HG03442 (cell line): ENCODE measurements at regions not wholly inside any gene's neighbourhood (a gene's known extent, or its start where the extent isn't known, plus 50 kb on each side); places are given as distances from the start of the nearest gene placed in this dataset.

ENCODE experiments used
- ATAC-seq: cut with Tn5 transposase; IDR thresholded peaks from one replicate; pipeline ENCODE4 v1.9.1; 2021; ENCODE audit warnings: mild to moderate bottlenecking, moderate library complexity; ENCODE audit not compliant: unreplicated experiment

- no peak for ATAC-seq
Observed at GRCh38 chr12:45665941-45666340, 63.6 kb upstream of the ARID2 start.

DNA sequence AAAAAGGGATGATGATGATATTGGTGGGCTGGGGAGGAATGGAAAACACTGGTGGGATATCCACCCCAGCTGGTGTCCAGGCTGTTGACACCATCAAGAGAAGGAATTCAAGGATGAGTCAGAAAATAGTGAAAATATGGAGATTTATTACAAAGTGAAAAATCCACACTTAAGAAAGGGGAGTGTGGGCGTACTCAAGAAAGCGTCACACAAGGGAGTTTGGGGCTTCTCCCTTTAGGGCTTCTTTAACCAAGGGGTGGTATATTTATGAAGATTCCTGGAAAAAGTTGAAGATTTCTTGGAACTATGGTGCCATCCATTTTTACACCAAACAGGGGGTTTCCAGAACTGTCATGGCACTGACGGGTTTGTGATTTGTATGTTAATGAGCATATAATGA is 63.1 kb upstream of the ARID2 start:
- no peak for ATAC-seq

DNA sequence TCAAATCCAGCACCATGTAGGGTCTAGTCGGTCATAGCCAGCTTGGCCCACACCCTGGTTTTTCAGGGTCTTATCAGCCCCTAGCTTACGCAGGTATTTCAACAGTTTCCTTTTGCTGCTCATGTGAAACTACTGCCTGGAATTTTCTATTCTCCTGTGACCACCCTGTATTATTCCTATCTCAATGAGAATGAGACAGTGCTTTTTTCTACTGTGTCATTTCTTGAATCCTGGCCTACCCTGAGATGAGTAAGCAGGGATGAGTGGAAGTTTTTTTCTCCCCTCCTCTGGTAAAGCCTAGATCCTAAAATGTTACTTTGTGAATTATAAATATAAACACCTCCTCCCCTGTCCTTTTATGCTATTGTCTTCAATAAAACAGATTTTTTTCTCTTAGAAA is 62.7 kb upstream of the ARID2 start:
- ATAC-seq, result no peak

DNA sequence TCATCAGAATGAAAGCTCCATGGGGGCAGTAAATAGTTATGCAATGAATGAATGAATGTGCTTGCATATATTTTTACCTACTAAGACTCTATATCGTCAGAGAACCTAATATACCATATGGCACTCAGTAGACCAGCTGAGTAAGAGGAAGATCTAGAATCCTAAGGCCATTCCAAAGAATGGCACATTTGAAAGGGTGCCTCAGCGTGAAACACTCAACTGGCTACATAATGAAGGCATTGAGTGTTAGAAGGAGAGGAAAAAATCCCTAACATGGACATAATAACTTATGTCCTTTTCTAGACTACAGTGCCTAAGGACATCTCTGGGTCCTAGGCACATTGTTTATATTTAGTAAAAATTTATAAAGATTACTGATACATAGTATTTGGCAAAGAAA is 61.7 kb upstream of the ARID2 start:
- no peak for ATAC-seq

- ATAC-seq, result peak; percentile 5
Observed at GRCh38 chr12:45668641-45669040, 60.9 kb upstream of the ARID2 start.

- ATAC-seq, result peak; percentile 86
Observed at GRCh38 chr12:45669093-45669492, 60.4 kb upstream of the ARID2 start.

- no peak for ATAC-seq
Observed at GRCh38 chr12:45669792-45670191, 59.7 kb upstream of the ARID2 start.

DNA sequence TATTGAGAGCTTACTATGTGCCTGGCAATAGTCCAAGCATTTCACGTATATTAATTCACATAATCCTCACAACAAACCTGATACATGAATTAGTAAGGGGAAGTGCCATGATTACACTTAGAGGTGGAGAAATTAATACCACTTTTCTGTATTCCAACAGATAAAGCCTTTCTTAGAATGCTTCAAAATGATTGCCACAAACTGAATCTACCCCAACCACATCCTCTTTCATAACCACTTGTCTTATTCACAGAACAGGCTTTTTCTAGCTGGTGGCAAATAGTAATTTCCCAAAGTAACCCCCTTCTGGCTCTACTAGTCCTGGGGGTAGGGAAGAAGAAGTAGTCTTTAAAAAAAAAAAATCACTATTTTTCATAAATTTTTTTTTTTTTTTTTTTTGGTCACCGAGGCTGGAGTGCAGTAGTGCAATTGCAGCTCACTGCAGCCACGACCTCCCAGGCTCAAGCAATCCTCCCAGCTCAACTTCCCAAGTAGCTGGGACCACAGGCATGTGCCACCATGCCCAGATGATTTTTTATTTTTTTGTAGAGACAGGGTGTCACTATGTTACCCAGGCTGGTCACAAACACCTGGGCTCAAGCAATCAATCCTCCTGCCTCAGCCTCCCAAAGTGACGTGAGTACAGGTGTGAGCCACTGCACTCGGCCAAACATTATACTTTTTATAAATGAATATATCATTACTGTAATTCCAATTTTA is 59.0 kb upstream of the ARID2 start:
- peak; percentile 55 for ATAC-seq

DNA sequence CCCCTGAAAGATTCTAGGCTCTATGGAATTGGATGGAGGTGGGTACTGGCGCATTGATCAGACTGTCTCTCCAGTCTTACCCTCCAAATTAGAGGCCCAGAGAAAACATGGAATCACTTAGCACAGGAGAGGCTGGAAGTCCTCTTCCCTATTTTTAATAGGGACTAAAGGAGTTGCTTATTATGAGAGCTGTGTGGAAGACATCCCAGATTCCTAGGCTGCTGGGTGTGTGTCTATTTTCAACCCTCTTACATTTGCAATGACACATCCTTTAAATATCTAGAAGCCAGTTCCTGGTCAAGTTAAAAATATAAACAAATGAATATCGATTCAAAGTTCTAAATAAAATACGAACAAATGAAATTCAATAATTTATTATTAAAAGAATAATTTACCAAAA is 58.3 kb upstream of the ARID2 start:
- no peak for ATAC-seq

DNA sequence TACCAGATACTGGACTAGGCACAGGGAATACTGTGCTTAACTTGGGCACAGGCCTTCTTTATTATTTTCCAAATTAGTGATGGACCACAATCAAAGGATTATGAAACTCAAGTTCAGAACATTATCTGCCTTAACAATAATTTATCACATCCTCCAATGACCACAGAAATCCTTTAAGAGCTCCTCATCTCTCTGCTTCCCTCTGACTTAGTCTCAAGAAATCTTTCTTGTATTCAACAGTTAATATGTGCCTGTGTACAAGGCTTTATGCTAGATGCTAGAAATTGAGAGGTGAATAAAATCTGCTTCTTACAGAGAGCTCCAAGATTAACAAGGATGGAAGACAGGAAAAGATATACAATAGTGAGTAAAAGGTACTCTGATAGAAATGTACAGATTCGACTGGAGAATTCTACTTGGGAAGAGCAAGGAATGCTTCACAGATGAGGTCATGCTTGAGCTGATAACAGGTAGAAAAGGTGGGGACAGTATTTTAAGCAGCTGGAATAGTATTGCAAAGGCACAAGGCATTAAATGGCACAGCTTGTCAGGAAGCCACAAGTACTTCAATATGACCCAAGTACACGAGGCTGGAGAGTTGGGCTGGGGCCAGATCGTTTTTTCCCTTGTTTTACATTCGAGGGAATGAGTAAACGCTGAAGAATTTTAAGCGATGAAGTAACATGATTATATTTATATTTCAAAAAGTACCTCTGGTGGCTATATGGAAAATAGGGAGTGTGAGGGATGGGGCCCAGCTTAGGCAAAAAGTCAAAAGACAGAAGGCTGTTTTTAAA is 55.1 kb upstream of the ARID2 start:
- no peak for ATAC-seq

DNA sequence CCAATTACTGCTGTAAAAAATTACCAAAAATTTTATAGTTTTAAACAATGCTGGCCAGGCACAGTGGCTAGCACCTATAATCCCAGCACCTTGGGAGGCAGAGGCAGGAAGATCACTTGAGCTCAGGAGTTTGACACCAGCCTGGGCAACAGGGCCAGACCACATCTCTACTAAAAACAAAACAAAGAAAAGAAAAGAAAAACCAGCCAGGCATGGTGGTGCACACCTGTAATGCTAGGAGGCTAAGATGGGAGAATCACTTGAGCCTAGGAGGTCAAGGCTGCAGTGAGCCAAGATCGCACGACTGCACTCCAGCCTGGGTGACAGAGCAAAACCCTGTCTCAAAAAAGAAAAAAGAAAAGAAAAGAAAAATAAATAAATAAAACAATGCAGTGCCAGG is 54.0 kb upstream of the ARID2 start:
- no peak for ATAC-seq
